LNCAP (cell line): ENCODE measurements at regions not wholly inside any gene's neighbourhood (a gene's known extent, or its start where the extent isn't known, plus 50 kb on each side); places are given as distances from the start of the nearest gene placed in this dataset.

Source experiments
- TF ChIP-seq, protein P1 (sequence below): fragments of 450-650 bp; IDR thresholded peaks from 2 replicates; pipeline ENCODE4 v1.5.1; 2017; ENCODE audit warnings: mild to moderate bottlenecking

DNA sequence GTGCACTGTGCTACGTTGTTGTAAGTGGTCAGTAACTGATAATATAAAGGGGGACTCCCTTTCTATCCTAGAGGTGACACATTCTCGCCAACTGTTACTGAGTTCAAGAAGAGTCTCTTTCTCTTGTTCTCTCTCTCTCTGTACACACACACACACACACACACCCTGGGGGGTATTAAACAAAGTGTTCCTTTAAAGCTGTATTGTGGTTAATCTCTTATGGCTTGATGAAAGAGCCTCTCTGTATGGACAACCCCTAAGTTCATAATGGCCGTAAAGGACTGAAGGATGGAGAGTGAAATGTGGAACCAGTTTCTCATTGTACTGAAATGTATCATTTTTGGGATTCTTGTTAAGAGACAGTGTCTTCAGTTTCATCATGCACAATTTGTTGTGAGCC lies 145.2 kb upstream of the BMPER start:
- TF ChIP-seq, protein P1, sequence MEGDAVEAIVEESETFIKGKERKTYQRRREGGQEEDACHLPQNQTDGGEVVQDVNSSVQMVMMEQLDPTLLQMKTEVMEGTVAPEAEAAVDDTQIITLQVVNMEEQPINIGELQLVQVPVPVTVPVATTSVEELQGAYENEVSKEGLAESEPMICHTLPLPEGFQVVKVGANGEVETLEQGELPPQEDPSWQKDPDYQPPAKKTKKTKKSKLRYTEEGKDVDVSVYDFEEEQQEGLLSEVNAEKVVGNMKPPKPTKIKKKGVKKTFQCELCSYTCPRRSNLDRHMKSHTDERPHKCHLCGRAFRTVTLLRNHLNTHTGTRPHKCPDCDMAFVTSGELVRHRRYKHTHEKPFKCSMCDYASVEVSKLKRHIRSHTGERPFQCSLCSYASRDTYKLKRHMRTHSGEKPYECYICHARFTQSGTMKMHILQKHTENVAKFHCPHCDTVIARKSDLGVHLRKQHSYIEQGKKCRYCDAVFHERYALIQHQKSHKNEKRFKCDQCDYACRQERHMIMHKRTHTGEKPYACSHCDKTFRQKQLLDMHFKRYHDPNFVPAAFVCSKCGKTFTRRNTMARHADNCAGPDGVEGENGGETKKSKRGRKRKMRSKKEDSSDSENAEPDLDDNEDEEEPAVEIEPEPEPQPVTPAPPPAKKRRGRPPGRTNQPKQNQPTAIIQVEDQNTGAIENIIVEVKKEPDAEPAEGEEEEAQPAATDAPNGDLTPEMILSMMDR, result no peak

DNA sequence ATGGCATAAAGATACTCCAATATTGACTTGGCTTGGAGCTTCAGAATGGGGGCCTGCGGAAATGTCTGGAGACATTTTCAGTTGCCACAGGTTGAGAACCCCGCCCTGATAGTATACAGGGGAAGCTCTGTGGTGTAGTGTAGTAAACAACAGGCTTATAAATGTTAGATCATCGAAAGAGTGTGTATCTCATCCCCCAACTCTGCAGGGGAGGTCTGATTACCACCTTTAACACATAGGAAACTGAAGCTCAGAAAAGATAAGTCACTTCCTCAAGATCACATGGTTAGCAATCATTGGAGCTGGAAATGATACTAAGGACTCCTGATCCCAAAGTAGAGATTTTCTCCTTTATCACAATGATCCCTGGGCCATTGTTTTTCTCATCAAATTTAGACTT lies 144.5 kb upstream of the BMPER start:
- TF ChIP-seq, protein P1, result no peak

GRCh38 chr7:33761449-33762080 lies 143.8 kb upstream of the BMPER start:
- TF ChIP-seq, protein P1, result no peak

- TF ChIP-seq, protein P1, result no peak
These were observed 143.0 kb upstream of the BMPER start for GRCh38 chr7:33762151-33762910.

DNA sequence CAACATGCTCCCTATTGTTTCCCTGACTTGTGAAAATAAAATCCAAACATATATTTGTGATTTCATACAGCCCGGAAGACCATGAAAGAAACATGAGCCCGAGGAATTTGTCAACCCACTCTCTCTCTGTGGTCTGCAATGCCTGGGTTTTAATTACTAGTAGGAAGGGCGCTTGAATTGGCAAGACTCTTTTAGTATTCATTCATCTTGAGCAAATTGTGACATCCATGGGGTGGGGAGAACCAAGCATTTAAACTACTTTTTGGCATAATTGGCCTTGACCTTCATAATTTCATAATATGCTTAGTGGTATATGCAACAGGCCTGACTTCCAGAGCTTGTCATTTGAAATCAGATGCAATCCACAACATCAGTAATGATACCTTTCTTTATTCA lies 142.4 kb upstream of the BMPER start:
- TF ChIP-seq, protein P1, result no peak

DNA sequence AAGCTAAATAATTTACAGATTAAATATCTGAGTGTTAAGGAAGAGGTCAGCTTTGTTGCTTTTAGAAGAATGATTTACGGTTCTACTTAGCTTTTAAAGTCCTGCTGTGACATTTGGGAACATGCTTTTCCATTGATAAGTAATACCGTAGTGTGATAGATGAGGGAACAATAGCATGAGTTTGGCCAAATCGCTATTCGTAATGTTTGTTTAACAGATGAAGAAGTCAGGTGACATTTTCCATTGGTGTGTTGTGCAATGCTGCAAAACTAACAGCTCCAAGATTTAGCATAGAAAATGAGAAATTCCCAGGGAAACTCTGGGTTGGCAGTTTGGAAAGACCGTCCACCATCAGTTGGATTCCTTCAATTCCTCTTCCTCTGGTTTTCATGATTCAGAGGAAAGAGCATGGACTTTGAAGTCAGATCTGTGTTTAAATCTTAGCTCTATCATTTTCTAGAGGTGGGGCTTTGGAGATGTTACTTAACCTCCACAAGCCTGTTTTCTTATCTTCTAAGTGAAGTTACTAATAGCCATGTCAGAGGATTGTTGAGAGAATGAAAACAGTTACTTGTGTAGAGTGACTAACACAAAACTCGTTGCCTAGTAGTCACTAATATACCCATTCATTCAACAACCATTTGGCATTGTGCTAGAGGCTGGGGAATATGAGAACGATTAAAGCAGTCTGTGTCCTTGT lies 140.4 kb upstream of the BMPER start:
- TF ChIP-seq, protein P1, result no peak

- TF ChIP-seq, protein P1, result no peak
These were observed 138.9 kb upstream of the BMPER start for GRCh38 chr7:33766405-33766804.
